NCI-H2029 (cell line): ENCODE measurements at regions not wholly inside any gene's neighbourhood (a gene's known extent, or its start where the extent isn't known, plus 50 kb on each side); places are given as distances from the start of the nearest gene placed in this dataset.

Experiments used
- DNase-seq: peaks from one replicate; lab custom pipeline; 2025; lab: John Stamatoyannopoulos, UW

DNA sequence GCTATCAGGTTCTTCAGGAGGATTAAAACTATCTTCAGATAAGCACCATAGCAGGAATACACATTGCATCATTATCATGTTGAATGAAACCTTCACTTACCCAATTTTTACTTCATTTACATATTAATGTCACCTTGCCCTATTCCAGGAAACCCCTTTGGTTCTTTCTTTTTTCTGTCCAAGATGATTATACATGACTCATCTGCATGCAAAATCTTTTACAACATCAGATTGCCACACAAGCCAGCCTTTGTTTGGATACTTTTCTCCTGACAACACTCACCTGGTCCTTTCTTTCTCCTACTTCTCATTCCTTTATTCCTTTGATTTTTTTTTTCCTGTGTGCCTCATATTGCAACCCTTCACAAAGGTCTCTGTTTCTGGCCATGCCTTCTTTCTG, 200.5 kb upstream of the POU3F2 start:
- DNase-seq, result no peak

DNA sequence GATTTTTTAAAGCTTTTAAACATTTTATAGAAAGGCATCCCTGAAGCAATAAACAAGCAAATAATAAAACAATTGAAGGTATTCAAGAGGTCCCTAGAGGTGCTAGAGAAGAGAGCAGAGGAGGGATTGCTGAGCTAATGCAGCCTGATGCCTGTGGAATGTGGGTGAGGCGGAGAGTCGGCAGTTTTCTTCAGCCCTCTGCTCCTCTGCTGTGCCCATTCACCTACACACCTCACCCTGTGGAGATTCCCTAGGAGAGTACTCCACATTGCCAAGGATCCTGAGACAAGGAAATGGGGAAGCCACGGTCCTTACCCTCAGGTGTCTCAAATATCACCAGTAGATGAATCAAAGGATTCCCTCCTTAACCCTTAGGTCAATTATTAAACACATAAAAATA, 199.8 kb upstream of the POU3F2 start:
- no peak for DNase-seq

DNA sequence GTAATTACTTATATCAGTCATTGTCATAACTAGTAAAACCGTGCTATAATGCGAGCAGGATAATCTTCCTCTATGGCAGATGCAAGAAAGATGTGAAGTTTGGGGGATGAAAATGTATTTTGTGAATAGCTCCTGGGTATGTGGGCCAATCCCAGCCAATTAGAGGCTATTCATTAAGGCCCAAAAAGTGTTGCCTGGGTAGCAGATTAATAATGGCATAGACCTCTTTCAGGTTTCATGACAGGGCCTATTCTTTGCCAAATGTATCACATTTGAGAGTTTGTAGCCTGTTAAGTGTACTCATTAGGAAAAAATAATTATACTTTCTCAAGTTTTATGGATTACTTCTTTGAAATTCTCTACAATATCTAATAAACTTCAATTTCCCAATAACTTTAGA, 199.2 kb upstream of the POU3F2 start:
- no peak for DNase-seq

DNA sequence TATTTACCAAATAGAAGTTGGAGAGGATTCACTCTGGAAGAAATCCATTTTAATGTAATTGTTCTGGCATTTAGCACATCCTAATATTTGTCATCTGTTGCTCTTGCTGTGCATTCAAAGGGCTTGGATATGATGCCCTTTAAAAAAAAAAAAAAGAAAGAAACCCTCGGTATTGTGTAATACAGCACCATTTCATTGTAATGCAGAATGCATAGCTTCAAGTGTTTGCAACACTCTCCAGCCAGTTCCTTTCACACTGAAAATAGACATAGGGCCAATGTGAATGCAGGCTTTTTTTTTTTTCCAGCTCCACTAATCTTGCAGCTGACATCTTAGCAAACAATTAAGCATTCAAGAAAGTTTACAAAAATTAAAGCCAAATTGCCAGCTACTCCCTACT, 197.4 kb upstream of the POU3F2 start:
- peak; percentile 64 for DNase-seq

DNA sequence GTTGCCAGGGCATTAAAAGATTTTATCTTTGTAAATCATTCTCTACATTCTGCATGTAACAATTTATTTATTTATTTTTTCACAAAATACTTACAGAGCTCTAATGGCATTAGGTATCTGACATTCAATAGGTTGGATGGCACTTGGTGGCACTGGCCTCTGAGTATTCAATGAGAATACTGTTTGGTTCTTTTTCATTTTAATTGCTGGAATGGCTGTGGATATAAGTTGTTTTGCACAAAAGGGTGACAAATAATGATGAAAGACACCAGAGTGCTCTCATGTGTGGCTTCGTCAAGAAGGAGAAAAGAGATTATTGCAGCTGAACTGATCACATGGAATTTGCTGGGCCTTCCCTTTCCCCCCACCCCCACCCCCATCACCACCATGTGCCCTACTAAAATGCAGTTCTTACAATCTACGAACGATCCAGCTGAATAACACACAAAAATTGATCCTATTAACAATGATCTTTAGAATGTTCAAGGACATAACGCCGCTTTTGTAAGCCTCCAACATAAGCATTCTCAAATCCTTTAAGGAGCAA, 195.2 kb upstream of the POU3F2 start:
- DNase-seq, result no peak

DNA sequence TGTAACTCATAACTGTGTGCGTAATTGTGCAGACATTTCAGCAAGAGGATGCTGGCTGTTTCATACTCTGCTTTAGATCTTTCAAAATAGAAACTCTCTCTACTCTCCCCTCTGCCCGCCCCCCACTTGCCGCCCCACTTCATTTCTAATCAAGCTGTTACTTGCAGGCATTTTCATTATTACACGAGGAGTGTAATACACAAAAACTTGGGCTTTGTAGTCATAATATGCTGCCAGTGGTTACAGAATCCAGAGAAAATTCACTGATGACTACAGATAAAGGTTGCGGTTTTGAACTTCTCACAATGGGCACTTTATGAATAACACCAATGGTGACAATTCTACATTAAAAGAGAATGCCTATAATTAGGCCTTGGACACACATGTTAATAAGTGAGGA, 194.0 kb upstream of the POU3F2 start:
- no peak for DNase-seq

DNA sequence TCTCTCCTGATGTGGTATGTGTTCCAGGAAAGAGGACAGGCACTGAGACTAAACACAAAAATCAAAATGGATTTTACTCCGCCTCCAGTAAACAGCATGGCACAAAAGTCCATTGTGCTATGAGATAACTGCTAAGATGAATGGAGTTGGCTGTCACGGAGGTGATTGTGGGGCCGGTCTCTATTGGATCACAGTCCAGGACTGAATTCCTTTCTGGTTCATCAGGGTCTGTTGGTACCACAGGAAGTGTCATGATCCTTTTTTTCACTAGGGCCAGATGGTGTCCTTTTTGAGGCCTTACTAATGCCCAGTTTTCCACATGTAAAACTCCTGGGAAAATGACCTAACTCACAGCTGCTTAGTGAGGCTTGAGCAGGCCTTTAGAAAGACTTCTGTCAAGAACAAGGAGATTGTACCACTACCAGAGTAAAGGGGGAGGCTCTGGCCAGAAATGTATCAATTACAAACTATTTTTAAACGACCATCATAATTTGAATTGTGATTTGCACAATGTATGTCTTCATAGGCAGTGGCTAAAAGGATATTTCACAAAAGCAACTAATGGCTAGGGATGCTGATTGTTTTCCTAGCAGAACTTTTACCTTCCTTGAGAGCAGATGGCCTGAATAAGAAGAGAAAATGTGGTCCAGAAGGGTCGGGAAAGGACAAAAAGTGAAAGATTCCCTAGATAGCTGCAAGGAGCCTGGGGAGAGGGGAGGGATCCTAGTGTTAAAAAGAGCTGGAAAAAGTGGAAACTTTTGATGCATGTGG, 192.2 kb upstream of the POU3F2 start:
- DNase-seq, result no peak

DNA sequence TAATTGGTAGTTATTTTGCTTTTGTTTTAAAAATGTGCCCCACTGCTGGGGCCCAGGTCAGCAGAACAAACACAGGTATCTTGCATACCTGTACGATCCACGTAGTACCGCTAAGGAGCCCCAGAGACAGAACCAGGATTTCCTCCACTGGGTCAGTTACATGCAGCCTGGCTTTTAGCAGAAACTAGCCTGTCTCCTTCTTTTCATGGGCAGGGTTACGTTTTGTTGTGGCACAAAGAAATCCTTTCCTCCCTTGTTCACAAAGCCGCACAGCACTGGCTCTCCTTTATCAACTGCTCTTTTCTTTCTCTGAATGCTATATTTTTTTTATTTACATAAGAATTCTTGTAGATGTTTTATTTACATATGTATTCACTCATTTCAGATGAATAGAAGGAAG, 190.3 kb upstream of the POU3F2 start:
- no peak for DNase-seq

DNA sequence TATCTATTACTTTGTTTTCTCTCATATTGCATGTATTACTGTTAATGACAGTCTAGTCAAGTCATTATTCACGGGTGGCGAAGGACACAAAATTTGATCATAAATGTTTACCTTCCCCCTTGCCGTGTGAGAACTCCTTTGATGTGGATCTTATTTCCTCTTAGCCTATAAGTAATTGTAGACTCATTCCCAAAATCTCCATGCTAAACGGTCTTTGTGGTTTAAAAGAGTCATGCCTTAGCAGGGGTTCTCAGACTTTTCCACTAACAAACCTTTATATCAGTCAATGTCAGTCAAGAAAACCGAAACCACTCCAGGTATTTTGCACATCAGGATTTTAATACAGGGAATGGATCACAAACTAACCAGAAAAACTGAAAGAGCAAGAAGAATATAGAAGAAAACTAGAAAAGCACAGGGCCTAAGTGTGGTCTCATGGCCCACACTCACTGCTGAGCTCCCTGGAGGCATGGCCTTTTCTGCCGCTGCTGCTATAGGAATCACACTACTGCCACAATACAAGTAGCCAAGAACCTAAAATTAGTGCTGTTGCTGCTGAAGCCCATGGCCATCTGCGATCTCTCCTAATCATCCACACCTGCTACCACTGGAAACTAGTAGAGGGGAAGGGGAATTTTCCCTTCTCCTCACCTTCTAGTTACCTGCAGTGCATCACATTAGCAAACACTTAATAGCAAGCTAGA, 186.0 kb upstream of the POU3F2 start:
- no peak for DNase-seq

DNA sequence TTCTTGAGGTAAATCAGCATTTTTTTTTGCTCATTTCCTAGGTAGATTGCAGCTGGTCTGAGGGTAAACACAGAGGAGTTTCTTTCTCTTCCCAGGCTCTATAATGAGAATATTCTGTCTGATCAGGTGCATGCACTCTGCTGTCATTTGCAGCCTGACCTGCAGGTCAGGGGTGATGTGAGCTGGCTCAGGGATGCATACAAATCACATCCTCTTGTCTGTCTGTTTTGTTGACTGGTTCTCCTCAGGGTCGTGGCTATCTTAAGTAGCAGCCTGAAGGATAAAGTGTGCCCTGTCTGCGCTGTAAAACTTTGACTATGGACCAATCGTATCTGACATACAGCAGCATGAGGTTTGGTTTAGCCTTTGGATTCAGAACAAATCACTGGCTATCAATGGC, 183.4 kb upstream of the POU3F2 start:
- DNase-seq, result no peak

DNA sequence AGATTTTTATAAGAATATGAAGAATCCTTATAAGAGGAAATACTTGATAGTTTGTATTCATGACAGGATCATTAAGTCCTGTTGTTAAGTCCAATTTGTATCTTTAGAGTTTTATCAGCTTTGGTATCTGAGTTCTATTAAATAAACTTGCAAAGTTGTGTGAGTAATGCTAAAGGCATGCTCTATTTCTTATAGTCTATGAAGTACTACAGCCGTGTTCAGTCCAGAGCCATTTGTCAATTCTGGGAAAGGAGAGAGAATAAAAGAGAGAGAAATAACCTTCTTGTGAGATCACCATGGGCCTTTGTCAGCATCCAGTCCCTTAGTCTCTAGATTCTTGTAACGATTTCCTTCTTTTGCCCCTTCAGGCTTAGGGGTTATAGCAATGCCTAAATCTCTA, 181.2 kb upstream of the POU3F2 start:
- no peak for DNase-seq

DNA sequence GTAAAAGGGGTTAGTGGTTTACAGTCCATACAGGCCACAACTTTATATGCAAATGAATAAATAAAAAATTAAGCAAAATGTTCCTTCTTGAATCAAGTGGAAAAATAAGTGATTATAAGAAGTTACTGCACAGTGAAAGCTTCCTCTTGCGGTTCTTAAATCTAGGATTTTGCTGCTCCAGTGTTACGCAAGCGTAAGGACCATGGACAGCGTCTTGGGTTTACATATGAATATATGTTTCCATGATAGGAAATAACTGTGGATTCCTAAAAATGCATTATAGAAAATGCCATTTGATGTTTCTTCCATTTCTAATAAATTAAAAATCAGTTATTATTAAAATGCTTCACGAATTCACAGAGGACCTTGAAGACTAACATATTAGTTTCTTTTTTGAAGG, 176.6 kb upstream of the POU3F2 start:
- DNase-seq, result no peak

DNA sequence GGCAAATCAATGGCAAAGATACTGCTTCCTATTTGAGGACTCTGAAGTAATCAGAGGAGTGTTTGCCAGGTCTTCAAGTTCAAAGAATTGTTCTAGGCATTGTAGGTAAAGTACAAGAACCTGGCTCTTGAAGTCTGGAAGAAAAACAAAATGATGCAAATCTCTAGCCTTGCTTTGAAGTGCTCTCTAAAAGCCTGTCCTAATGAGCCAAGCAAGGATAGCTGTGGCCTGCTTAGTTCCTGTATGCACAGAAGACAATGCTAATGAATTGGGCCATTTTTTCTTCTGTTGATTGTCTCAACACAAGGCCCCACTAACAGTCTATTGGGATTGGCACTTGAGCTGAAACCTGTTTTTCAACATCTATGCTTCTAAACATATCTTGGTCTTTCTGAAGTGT, 165.0 kb upstream of the POU3F2 start:
- peak; percentile 48 for DNase-seq

DNA sequence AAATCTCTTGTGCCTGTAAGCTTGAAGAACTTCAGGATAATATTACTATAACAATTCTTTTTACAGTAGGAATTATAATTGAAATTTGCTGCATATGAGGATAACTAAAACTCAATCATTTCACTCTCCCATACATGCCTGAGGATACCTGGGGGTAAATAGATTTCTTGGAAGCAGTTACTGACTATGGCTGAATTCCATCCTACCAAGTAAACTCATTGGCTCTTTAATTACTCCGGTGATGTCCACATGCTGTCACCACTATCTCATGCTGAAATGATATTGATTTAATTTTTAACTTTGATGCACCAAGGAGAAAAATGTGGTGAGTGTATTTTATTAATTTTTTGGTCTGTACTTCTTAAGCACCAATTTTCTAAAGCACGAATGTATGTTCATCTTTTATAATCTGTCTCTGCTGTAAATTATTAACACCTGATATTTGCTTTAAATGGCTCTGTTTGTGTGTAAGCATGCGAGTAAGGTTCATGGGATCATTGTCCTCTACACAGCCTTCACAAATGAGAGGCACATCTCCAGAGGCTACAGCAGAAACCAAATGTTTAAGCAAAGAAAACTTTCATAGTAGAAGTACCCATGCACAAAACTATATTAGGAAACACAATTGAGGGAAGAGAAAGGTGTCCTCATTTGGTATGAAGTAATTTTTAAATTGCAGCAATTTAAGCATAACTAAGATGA, 164.2 kb upstream of the POU3F2 start:
- no peak for DNase-seq

DNA sequence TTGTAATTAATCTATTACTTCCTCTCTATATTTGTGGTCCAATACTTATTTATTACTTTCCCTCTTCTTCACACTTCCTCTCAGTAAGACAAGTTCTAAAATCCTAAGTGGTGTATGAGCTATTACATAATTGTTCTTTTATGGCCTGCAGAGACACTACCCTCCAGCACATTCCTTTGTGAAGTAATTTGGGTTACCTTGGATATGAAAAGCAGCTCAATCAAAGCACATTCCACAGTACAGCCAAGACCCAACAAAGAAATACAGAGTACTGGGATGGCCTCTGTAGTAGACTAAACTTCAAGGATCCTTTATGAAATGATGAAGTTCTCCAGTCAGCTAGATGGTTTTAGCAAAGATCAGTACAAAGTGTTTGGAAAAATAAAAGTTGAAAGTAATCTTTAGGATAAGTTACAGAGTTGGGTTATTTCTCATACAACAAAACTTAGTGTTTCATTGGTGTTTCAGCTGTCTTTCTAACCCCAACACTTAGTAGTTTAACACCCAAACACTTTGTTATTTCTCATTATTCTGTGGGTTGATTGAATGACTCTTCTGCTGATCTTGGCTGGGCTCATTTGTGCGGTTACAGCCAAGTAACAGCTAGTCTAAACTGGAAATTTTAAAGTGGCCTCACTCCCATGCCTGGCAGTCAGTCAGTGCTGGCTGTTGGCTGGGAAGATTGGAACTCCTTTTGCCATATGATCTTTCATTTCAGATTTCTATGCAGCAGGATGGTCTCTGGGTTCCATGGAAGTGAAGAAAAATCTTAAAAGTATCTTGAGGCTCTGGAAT, 161.5 kb upstream of the POU3F2 start:
- DNase-seq, result no peak

DNA sequence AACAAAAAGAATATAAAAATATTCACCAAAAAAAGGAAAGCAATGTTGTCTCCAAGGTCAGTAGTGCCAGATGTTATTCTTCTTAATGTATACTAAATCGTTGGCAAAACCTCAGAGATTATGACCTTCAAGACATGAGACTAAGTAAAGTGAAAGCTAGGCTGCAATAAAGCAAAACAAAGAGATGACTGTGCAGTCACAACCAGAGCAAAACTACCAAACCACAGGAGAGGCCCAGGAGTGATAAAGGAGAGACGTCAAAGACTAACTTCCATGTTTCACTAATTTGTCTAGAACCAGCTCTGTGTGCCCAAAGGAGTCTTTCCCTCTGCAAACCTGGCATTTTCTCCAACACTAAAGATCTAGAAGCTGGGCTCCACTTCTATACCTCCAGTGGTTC, 155.9 kb upstream of the POU3F2 start:
- no peak for DNase-seq

DNA sequence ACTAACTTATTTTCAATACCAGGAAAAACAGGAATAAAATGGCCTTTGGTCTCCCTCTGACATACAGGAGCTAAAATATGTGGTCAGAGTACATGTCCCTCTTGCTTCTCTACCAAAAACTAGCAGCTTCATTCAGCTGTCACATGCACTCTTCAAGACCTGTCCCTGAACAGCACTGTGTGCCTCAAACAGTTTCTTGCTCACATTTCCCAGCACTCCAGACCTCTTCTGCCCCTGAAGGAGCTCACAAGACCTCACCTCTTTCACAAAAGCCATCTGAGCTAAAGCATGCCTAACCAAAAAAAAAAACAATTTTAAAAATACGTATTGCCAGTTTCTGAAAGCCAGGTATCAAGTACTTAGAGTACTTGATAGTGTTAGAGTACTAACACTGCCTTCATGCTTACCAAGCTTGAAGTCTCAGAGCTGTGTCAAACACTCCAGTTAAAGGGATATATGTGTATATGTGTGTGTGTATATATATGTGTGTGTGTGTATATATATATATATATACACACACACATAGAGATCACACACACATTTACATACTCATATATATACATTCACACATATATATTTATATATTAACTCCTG, 148.3 kb upstream of the POU3F2 start:
- DNase-seq, result no peak

DNA sequence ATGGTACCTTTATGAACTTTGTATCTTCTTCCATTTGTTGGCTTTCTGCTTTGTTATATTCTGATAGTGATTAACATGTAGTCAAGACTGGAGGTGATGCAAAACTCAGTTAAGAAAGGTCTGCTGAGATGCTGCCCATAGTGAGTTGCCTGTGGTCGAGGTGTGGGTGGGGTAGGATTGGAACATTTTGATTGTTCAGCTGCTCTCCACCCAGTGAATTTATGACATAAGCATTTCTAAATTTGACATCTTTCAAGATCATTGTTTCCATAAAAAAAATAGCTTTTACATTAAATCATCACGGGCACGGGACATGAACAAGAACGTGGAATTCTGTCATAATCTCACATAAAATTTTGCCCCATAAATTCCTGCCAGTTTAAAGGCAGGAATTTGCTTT, 146.6 kb upstream of the POU3F2 start:
- DNase-seq, result no peak

DNA sequence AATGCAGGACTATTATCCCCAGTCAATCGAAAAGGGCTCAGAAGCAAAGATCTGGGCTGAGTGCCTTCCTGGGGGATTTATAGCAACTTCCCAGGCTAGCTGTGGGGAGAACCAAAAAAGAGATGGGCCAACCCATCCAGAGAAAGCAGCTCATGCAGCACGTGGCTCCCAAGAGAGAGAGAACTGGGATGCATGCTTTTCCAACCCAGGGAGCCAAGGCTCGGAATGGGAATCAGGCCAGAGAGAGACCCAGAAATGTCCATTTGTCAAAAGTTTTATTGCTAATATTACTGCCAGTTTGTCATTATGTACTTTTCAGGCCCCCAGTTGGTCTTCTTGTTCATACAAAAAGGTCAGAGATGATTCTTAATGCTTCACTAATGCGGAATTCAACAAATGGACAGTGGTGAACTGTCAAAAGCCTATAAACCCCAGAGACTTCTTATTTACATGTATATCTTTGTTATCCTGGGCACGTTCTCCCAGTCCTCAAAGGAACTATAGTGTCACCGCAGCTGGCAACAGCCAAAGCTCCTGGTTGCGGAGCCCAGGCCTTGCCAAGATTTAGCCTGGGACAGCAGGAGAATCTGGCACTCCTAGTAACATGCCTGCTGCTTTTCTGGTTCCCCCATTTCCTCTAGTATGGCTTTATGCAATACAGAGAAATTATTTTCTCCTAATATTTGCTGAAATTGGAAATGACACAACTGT, 139.1 kb upstream of the POU3F2 start:
- DNase-seq, result no peak

DNA sequence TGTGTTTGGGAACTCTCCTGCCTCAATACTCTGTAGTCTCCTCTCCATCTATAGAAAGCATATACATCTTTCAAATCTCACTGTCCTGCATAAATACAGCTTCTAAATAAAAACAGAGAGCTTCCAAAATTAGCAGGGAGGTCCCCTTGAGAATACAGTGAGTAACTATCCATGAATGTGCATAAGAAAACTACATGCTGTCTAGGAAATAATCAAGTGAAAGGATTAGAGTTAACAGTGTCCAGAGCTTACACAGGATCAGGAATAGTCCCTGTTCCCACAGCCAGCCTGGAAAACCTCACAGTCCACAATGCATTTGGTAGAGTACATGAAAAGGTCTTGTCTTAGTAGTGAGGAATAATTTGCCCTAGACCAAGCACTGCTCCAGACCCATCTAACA, 123.0 kb upstream of the POU3F2 start:
- no peak for DNase-seq

DNA sequence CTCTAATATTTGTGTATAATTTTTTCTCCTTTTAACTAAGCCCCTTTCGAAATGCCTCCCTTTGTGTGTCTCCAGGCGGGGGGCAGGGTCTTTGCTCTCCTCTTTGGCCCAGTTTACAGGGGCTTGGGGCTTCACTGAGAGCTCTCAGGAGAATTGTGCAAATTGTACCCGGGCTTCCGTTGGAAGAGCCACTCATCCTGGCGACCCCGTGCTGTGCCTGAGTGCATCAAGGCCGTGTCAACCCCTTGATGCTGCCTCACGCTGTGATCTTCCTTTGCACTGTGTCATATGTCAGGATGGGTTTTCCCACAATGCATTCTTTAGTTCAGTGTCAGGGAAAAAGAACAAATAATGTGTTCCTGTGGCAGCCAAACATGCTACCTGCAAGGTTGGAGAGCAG, 118.0 kb upstream of the POU3F2 start:
- DNase-seq, result no peak
